HepG2 (cell line): ENCODE measurements at regions not wholly inside any gene's neighbourhood (a gene's known extent, or its start where the extent isn't known, plus 50 kb on each side); places are given as distances from the start of the nearest gene placed in this dataset.

Experiments
- ATAC-seq: fragments of 200-7000 bp; cut with Tn5 transposase; 3 replicates; pipeline ENCODE4 v1.9.1; 2020; ENCODE audit warnings: mild to moderate bottlenecking, moderate library complexity
- BruUV-seq: library from RNA; stranded (reverse); fragments of 400-500 nt; replicated peaks from 2 replicates; lab custom pipeline; 2021; lab: Mats Ljungman, UMichigan
- CTCF ChIA-PET: fragments of 300-600 bp; formaldehyde crosslinking; extraction: SDS; loops from one replicate; lab custom pipeline; 2021; ENCODE audit warnings: low total read pairs, inconsistent platforms, low intra/inter-chr PET ratio; lab: Yijun Ruan, JAX
- POLR2A ChIA-PET: fragments of 350-600 bp; sonication (Branson Sonifier 250); formaldehyde crosslinking; loops from one replicate; lab custom pipeline; 2020; ENCODE audit warnings: antibody characterized with exemption, inconsistent platforms; lab: Yijun Ruan, JAX
- DNase-seq: peaks from one replicate; pipeline ENCODE4 v3.0.0-alpha.2; 2015; ENCODE audit warnings: low spot score
- FAIRE-seq: peaks from 3 replicates; lab custom pipeline; 2011; peaks lifted over from hg19 to GRCh38; lab: Jason Lieb, UNC
- H2AFZ ChIP-seq: one replicate; pipeline ENCODE4 v1.6.1; 2011; ENCODE audit warnings: low read length, inconsistent platforms
- H3K27ac ChIP-seq: fragments of 300-600 bp; 3 replicates; pipeline ENCODE4 v1.8.0; 2011; ENCODE audit warnings: mixed run types, mild to moderate bottlenecking, mixed read lengths, low read length, inconsistent platforms; ENCODE audit not compliant: insufficient read depth; ENCODE audit errors: extremely low read length
- H3K27me3 ChIP-seq, 2 experiments: fragments of 200-600 bp in 1 of 2; 2 replicates in 1 of 2; 3 replicates in 1 of 2; pipeline versions ENCODE4 v1.6.0 to v1.8.0; 2011; ENCODE audit warnings: low read length in 2 of 2, mild to moderate bottlenecking in 2 of 2, moderate library complexity in 2 of 2, inconsistent platforms in 1 of 2; ENCODE audit not compliant: insufficient read depth in 2 of 2, control insufficient read depth in 1 of 2
- H3K36me3 ChIP-seq, 2 experiments: fragments of 200-600 bp in 1 of 2; replicated peaks in 1 of 2; 2 replicates in 1 of 2; 3 replicates in 1 of 2; pipeline versions ENCODE4 v1.5.1 to v1.8.0; 2011; ENCODE audit warnings: low read length in 2 of 2, inconsistent platforms in 1 of 2; ENCODE audit not compliant: insufficient read depth in 2 of 2, control insufficient read depth in 1 of 2
- H3K4me1 ChIP-seq: 2 replicates; pipeline ENCODE4 v1.5.1; 2012; ENCODE audit warnings: low read length, inconsistent platforms; ENCODE audit not compliant: insufficient read depth
- H3K4me2 ChIP-seq: 2 replicates; pipeline ENCODE4 v1.6.0; 2011; ENCODE audit warnings: low read depth, low read length, inconsistent platforms
- H3K4me3 ChIP-seq, 3 experiments: fragments of 200-600 bp in 1 of 3; sonication (generic), shearing (Covaris generic) in 1 of 3; replicated peaks in 1 of 3; 2 replicates each; pipeline ENCODE4 v1.5.1; 2011 to 2016; ENCODE audit warnings: low read length in 3 of 3, inconsistent platforms in 2 of 3, low read depth in 2 of 3, mild to moderate bottlenecking in 2 of 3, control low read depth in 1 of 3, mixed read lengths in 1 of 3; ENCODE audit not compliant: insufficient read depth in 1 of 3
- H3K79me2 ChIP-seq: one replicate; pipeline ENCODE4 v1.6.1; 2011; ENCODE audit warnings: low read length, inconsistent platforms; ENCODE audit not compliant: insufficient read depth
- H3K9ac ChIP-seq: 2 replicates; pipeline ENCODE4 v1.6.0; 2011; ENCODE audit warnings: mild to moderate bottlenecking, low read depth, low read length, inconsistent platforms; ENCODE audit not compliant: insufficient read depth
- H3K9me3 ChIP-seq: 2 replicates; pipeline ENCODE4 v1.5.1; 2012; ENCODE audit warnings: mild to moderate bottlenecking, low read length
- H4K20me1 ChIP-seq: 2 replicates; pipeline ENCODE4 v1.6.0; 2011; ENCODE audit warnings: inconsistent platforms, mild to moderate bottlenecking, low read length, moderate library complexity; ENCODE audit not compliant: insufficient read depth
- ELF4 ChIP-seq: sonication (generic); formaldehyde crosslinking; IDR thresholded peaks from 2 replicates; pipeline ENCODE4 v1.5.0; 2020; ENCODE audit warnings: missing genetic modification reagents, mild to moderate bottlenecking, moderate library complexity, borderline replicate concordance
- KDM5A ChIP-seq: fragments of 200-600 bp; sonication (generic); IDR thresholded peaks from 2 replicates; pipeline ENCODE4 v1.7.0; 2018; ENCODE audit warnings: antibody characterized with exemption, mild to moderate bottlenecking, low read length, borderline replicate concordance
- MAZ ChIP-seq, 2 experiments: sonication (generic) in 1 of 2; formaldehyde crosslinking in 1 of 2; IDR thresholded peaks; 2 replicates each; pipeline versions ENCODE4 v1.5.0 to v1.6.1; 2012 to 2020; ENCODE audit warnings: low read depth in 2 of 2, mild to moderate bottlenecking in 2 of 2, borderline replicate concordance in 1 of 2, improper control_type of control experiment in 1 of 2, low read length in 1 of 2, missing genetic modification reagents in 1 of 2, moderate library complexity in 1 of 2
- SATB2 ChIP-seq: sonication (generic); formaldehyde crosslinking; IDR thresholded peaks from 2 replicates; pipeline ENCODE4 v1.5.0; 2020; ENCODE audit warnings: missing genetic modification reagents
- XRCC5 ChIP-seq: fragments of 200-400 bp; formaldehyde crosslinking; optimal IDR thresholded peaks from 2 replicates; pipeline ENCODE3; 2017; ENCODE audit warnings: mild to moderate bottlenecking, low read length
- YEATS2 ChIP-seq: sonication (generic); formaldehyde crosslinking; IDR thresholded peaks from 2 replicates; pipeline ENCODE4 v1.4.0; 2020; ENCODE audit warnings: missing genetic modification reagents, borderline replicate concordance
- ZNF451 ChIP-seq: sonication (generic); formaldehyde crosslinking; IDR thresholded peaks from 2 replicates; pipeline ENCODE4 v1.5.0; 2020; ENCODE audit warnings: mild to moderate bottlenecking, missing genetic modification reagents
- ZNF629 ChIP-seq: sonication (generic); formaldehyde crosslinking; conservative IDR thresholded peaks from 2 replicates; pipeline ENCODE4 v1.5.0; 2020; ENCODE audit warnings: missing genetic modification reagents
- ZNF761 ChIP-seq: sonication (generic); formaldehyde crosslinking; conservative IDR thresholded peaks from 2 replicates; pipeline ENCODE4 v1.4.0; 2020; ENCODE audit warnings: mild to moderate bottlenecking, missing genetic modification reagents
- WGBS: methylation state at CpG from one replicate; pipeline ENCODE4 v1.1.6; 2017; ENCODE audit warnings: low lambda C conversion rate; 5-methylcytosine and 5-hydroxymethylcytosine counted together
- in situ Hi-C: cut with HindIII; loops from 2 replicates; pipeline ENCODE4 v1.10.0; 2017; ENCODE audit warnings: low pct_unique_long_range_greater_than_20kb; ENCODE audit not compliant: extremely low pct_ligation_motif_present
- intact Hi-C: fragments of 100-400 bp; cut with micrococcal nuclease; formaldehyde crosslinking; loops from one replicate; pipeline ENCODE4 v1.10.0; 2022; ENCODE audit not compliant: unreplicated experiment
- TF ChIP-seq, protein P1 (sequence below): IDR thresholded peaks from 2 replicates; pipeline ENCODE4 v1.6.1; 2018; ENCODE audit warnings: missing genetic modification reagents, mild to moderate bottlenecking, missing compliant biosample characterization
- TF ChIP-seq, protein P2 (sequence below): sonication (generic); formaldehyde crosslinking; IDR thresholded peaks from 2 replicates; pipeline ENCODE4 v1.5.1; 2020; ENCODE audit warnings: mild to moderate bottlenecking, missing genetic modification reagents, moderate library complexity
- TF ChIP-seq, protein P3 (sequence below): sonication (generic); formaldehyde crosslinking; conservative IDR thresholded peaks from 2 replicates; pipeline ENCODE4 v1.8.1; 2023; ENCODE audit warnings: missing genetic modification reagents
- TF ChIP-seq, protein P4 (sequence below): sonication (generic); formaldehyde crosslinking; IDR thresholded peaks from 2 replicates; pipeline ENCODE4 v1.4.0; 2020; ENCODE audit warnings: missing genetic modification reagents

DNA sequence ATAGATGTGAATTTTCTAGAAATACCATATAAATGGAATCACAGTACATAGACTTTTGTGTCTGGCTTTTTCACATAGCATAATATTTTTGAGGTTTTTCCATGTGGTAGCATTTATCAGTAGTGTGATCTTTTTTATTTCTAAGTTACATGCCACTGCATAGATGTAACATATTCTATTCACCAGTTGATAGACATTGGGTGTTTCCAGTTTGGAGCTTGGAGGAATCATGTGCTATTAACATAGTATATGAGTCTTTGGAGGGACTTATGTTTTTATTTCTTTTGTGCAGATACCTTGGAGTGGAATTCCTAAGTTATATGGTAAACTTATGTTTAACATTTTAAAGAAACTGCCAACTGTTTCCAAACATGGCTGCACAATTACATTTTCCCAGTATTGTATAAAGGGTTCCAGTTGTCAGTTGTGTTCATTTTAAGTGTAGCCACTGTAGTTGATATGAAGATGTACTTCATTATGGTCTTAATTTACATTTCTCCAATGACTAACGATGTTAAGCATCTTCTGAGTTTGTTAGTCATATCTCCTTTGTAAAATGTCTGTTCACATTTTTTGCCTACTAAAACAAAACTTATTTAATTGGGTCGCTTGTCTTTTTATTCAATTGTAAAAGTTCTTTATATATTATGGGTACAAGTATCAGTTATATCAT is 145.7 kb upstream of the TRPC6 start:
- H3K4me3 ChIP-seq = no peak overlapping the region
- in situ Hi-C loops (no loop called here), intact Hi-C loops (no loop called here)
- BruUV-seq = no TSS peak
- H3K36me3 ChIP-seq = no peaks in the 10 kb centered on the region
- no peak overlapping the region for H3K27ac ChIP-seq
- CTCF ChIA-PET = no interaction called here
- no peak overlapping the region for H2AFZ ChIP-seq
- no peaks in the 10 kb centered on the region for H4K20me1 ChIP-seq
- H3K27me3 ChIP-seq = no peaks in the 10 kb centered on the region
- no peak for FAIRE-seq
- POLR2A ChIA-PET = no interaction called here
- no peaks in the 10 kb centered on the region for H3K4me1 ChIP-seq
- H3K9ac ChIP-seq = no peak overlapping the region
- no peak for DNase-seq
- ATAC-seq = no peak
- WGBS = 3% methylated on average over 2 of the region's 2 CpGs
- no peaks in the 10 kb centered on the region for H3K9me3 ChIP-seq
- no peak overlapping the region for H3K4me2 ChIP-seq
- no peaks in the 10 kb centered on the region for H3K79me2 ChIP-seq
- no peak for TF ChIP-seq ZNF629
- TF ChIP-seq SATB2 (CRISPR knock-in tag) = no peak
- TF ChIP-seq, protein P1, sequence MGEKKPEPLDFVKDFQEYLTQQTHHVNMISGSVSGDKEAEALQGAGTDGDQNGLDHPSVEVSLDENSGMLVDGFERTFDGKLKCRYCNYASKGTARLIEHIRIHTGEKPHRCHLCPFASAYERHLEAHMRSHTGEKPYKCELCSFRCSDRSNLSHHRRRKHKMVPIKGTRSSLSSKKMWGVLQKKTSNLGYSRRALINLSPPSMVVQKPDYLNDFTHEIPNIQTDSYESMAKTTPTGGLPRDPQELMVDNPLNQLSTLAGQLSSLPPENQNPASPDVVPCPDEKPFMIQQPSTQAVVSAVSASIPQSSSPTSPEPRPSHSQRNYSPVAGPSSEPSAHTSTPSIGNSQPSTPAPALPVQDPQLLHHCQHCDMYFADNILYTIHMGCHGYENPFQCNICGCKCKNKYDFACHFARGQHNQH = no peak
- TF ChIP-seq KDM5A = no peak
- TF ChIP-seq MAZ (IDR thresholded peaks at IDR 0.05; ENCODE audit: borderline replicate concordance, low read depth, low read length) = no peak
- TF ChIP-seq MAZ (CRISPR knock-in tag; IDR thresholded peaks at IDR 0.05; ENCODE audit: low read depth) = no peak
- TF ChIP-seq, protein P2, sequence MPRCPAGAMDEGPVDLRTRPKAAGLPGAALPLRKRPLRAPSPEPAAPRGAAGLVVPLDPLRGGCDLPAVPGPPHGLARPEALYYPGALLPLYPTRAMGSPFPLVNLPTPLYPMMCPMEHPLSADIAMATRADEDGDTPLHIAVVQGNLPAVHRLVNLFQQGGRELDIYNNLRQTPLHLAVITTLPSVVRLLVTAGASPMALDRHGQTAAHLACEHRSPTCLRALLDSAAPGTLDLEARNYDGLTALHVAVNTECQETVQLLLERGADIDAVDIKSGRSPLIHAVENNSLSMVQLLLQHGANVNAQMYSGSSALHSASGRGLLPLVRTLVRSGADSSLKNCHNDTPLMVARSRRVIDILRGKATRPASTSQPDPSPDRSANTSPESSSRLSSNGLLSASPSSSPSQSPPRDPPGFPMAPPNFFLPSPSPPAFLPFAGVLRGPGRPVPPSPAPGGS = no peak
- no peak for TF ChIP-seq XRCC5
- TF ChIP-seq YEATS2 = no peak
- no peak for TF ChIP-seq ZNF761 (CRISPR knock-in tag)
- TF ChIP-seq ZNF451 (CRISPR knock-in tag) = no peak
- TF ChIP-seq ELF4 (CRISPR knock-in tag) = no peak
- TF ChIP-seq, protein P3, sequence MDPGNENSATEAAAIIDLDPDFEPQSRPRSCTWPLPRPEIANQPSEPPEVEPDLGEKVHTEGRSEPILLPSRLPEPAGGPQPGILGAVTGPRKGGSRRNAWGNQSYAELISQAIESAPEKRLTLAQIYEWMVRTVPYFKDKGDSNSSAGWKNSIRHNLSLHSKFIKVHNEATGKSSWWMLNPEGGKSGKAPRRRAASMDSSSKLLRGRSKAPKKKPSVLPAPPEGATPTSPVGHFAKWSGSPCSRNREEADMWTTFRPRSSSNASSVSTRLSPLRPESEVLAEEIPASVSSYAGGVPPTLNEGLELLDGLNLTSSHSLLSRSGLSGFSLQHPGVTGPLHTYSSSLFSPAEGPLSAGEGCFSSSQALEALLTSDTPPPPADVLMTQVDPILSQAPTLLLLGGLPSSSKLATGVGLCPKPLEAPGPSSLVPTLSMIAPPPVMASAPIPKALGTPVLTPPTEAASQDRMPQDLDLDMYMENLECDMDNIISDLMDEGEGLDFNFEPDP (CRISPR knock-in tag) = no peak
- TF ChIP-seq, protein P4, sequence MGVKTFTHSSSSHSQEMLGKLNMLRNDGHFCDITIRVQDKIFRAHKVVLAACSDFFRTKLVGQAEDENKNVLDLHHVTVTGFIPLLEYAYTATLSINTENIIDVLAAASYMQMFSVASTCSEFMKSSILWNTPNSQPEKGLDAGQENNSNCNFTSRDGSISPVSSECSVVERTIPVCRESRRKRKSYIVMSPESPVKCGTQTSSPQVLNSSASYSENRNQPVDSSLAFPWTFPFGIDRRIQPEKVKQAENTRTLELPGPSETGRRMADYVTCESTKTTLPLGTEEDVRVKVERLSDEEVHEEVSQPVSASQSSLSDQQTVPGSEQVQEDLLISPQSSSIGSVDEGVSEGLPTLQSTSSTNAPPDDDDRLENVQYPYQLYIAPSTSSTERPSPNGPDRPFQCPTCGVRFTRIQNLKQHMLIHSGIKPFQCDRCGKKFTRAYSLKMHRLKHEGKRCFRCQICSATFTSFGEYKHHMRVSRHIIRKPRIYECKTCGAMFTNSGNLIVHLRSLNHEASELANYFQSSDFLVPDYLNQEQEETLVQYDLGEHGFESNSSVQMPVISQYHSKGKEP (CRISPR knock-in tag) = no peak
